Stimulated activated CD4-positive, alpha-beta T cell treated with anti-CD3 and anti-CD28 coated beads, Interleukin-1b, Interleukin-23, amount 100 ng/mL, for 24 hours (primary cell): ENCODE measurements at regions not wholly inside any gene's neighbourhood (a gene's known extent, or its start where the extent isn't known, plus 50 kb on each side); places are given as distances from the start of the nearest gene placed in this dataset.

Experiments used
- DNase-seq, 4 experiments: peaks; one replicate each; pipeline ENCODE4 v3.0.0-alpha.2; 2020; ENCODE audit warnings: low read depth in 4 of 4, low spot score in 1 of 4

GRCh38 chr20:52820641-52821292 is 151.4 kb upstream of the TSHZ2 start:
- DNase-seq: no peak

GRCh38 chr20:52818491-52818890 is 153.7 kb upstream of the TSHZ2 start:
- no peak for DNase-seq

GRCh38 chr20:52817981-52818380 is 154.2 kb upstream of the TSHZ2 start:
- no peak for DNase-seq

DNA sequence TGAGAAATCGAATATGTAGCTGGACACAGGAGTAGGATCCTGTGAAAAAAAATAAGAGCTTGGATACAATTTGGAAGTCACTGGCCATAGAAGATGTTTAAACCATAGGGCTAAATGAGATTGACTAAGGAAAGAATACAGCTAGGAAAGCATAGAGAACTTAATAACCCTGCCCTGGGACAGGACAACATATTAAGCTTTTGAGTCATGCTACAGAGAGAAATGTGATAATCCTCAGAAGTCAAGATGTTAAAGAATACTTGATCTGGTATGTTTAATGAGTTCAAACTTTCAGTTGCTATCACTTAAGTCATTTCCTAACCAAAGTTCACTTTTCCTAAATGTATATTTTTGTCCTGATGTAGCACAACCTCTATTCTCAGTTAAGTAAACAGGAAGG is 154.6 kb upstream of the TSHZ2 start:
- DNase-seq: no peak

DNA sequence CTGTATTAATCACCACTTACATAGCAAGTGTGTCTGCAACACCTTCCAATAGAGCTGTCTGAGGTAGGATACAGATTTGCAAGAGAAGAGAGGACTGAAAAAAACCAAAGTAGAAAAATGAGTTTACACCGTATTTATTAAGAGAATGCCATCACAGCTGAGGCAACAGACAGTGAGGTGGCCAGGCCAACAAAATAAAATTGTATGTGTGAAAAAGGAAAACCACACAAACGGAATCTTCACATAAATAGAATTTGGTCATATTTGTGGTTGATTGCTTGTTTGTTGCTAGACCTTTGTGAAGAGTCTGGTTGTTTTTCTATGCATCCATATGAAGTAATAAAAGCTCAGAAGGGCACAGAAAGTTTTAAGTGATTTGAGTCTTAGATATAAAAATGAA is 157.8 kb upstream of the TSHZ2 start:
- DNase-seq: no peak

GRCh38 chr20:52812231-52812847 is 159.8 kb upstream of the TSHZ2 start:
- DNase-seq: no peak

GRCh38 chr20:52809003-52809402 is 163.2 kb upstream of the TSHZ2 start:
- DNase-seq: no peak

GRCh38 chr20:52806918-52807317 is 165.2 kb upstream of the TSHZ2 start:
- DNase-seq: no peak

DNA sequence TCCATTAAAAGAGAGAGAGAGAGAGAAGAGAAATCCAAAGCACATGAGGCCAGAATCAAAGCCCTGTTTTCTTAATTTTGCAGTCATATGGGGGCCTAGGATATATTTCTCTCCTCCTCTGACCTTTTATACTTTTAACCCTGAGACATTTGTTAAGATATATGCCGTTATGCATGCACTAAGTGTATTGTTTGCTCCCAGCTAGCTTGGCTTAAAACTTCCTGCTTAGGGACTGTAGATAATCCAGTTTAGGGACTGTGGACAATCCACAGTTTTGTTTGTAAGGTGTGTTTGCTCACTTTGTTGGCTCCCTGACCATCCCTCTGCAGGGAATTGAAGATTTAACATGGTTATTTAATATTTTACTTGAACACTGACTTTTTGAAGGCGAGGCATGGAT is 166.3 kb upstream of the TSHZ2 start:
- no peak for DNase-seq

DNA sequence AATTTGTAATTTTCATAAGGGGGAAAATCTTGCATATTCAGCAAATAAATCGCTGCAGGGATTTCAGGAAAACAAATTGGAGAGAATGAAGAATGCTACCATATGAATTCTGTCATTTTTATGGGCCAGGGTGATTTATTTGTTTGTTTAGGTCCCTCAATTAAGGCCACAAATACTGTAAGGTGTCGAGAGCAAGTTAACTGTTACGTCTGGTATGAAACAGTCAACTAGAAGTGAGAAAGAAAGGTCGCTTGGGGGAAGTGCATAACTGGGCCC is 166.9 kb upstream of the TSHZ2 start:
- no peak for DNase-seq

- no peak for DNase-seq
Measured at GRCh38 chr20:52804497-52805295, 167.5 kb upstream of the TSHZ2 start.

- DNase-seq: no peak
Measured at GRCh38 chr20:52801628-52802006, 170.5 kb upstream of the TSHZ2 start.

DNA sequence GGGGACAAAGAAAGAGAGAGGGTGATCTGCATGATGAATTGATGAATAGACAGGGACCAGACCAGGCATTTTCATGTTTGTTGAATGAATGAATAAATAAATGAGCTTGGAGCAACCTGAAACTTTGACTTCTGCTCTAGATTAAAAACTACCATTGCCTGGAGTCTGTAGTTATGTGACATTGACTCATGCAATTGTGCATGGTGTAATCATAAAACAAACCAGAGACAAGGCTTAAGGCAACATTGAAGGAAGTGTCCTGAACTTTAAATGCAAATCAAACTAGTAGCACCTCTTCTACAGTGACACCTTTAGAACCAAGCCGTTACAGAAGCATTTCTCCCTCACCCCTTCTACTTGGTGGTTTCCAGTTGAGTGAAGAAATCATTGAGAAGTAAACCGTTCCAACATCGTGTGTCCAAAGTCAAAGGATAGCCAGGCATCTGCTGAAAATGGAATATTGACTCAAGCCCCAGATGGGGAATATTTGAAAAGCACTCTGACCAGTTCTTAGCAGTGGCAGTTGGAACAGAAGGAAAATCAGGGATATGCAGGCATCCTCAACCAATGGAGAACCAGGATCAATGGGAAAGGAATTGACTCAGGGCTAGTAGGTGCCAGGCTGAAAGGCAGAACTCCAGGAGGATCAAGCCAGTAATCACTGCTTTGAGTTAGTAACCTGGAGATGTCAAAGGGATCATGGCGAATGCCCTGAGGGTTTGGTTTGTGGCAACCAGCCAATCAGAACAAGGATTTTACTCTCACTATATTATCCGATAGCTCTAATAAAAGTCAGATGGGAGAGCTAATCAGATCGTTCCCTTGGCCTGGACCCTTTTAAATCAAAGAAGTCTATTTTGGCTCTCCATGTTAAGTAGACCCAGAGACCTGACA is 171.2 kb upstream of the TSHZ2 start:
- DNase-seq: no peak

DNA sequence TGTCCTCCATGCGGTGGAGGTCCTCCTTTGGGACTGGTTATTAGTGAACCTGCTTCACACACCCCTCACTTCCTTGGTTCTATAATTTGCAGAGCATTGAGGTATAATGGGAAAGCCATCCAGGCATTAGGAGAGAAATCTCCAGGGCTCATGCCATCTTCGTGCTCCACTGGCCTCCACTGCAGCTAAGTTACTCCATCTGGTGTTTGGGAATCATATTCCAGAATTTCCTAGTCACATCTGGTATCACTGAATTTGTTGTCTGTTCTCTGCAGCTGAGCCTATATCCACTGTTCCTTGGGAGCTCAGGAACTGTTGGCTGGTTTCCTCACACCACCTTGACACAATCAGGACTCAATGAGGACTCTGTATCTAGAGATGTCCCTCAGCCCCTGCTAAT is 173.0 kb upstream of the TSHZ2 start:
- DNase-seq: no peak

DNA sequence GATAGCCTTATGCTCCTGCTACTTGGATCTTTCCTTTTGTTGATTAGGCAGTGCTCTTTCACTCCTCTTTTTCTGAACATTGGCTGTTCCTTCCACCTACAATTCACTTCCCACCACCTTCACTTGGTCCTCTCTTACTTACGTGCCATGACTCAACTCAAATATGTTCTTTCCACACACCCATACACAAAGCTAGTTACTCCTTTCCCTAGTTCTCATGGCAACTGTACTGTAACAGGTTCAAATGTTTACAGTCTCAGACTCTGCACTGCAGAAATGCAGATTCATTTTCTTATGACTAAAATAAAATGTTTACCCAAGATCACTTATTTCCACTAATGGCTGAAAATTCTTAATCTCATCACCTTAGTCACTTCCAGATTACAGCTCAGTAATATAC is 174.0 kb upstream of the TSHZ2 start:
- no peak for DNase-seq

DNA sequence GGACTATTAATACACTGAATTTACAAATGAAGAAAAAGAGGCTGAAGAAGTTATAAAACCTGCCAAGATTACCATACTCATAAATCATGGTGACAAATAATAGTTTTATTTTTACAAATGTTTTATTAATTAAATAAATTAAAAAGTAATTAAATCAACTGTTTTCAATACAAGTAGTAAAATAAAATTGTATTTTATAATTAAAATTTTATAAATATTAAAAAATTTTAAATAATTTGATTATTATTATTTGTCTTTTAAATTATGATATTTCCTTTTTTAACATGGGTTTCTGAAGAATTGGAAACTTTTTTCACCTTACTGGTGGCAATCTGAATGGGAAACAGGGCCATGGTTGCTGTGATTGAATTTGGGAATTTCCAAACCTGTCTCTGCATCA is 177.3 kb upstream of the TSHZ2 start:
- no peak for DNase-seq

DNA sequence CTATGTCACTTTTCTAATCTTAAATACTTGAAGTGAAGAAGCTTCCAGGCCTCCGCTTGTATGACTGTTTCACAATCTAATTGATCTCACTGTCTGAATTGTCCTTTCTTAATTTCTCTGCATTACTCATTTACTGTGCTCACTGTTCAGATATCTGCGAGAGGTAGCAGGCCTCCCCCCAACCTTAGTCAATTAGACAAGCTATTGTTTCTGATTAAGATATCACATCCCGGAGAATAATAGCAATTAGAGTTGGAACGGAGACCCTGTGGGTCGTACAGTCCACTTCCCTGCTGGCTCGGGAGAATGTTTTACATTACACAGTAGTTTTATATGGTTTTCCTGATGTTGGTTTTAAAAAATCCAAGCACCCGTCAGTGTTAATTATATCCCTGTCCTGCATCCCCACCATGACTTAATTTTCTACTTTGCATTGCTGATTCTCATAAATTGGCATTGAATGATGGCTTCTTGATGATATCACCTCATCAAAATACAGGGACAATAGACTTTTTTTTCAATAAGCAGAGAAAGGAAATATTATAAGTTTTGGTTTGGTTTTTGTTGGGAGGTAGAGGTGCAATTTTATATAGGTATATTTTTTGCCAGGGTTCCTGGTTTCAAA is 178.7 kb upstream of the TSHZ2 start:
- DNase-seq: no peak

- DNase-seq: no peak
Measured at GRCh38 chr20:52791091-52791490, 181.1 kb upstream of the TSHZ2 start.

DNA sequence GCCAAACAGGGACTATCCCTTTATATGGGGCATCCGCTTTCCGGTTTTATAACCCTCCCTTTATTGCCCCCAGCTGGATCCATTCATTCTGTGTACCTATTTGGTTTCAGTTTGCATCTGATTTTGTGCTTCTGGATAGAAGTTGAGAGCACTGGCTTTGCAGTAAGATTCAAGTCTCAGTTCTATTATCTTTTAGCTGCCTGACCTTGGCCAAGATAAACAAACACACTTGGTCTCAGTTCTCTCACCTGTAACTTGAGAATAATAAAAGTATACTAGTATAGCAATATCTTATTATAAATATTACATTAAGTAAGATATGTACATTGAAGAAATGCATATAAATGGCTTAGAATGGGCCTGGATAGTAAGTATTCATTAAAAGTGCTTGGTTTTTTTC is 182.4 kb upstream of the TSHZ2 start:
- DNase-seq: no peak

DNA sequence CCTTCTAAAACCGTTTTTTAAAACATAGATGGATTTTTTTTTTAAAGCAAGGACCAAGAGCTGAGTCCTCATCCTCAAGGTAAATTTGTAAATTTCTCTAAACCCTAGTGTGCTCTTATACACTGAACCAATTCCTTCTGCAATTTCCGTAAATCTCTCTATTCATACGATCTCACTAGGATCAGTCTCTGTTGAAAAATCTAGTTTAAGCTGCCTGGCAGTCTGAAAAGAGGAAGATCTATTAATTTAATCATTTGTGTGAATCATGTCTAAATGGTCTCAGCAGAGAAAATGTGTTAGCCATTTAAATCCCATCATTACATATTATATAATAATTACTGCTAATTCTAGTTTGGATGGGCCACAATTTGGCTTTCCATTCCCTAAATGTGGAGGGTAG is 184.2 kb upstream of the TSHZ2 start:
- no peak for DNase-seq

- DNase-seq: no peak
Measured at GRCh38 chr20:52787216-52787615, 184.9 kb upstream of the TSHZ2 start.
